Activated CD8-positive, alpha-beta memory T cell treated with anti-CD3 and anti-CD28 coated beads, Interleukin-2, amount 50 U/mL, for 4 hours (primary cell): ENCODE measurements at regions not wholly inside any gene's neighbourhood (a gene's known extent, or its start where the extent isn't known, plus 50 kb on each side); places are given as distances from the start of the nearest gene placed in this dataset.

Experiments
- DNase-seq: peaks from one replicate; pipeline ENCODE4 v3.0.0-alpha.2; 2020

DNA sequence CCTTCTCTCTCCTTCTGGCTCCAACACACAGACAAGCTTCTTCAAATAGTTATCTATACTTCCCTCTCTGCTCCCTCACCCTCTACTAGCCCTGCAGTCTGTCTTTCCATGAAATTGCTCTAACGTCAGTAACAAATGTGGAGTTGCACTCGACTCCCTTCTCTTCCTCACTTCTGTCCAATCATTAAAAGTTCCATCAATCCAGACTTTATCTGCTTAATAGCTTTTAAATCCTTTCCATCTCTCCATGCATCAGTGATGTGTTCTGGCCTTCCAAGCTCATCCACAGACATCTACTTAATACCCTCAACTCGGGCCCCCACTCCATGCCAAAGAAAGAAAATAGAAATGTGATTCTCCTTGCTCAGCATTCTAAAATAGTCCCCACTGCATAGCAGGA, 422.1 kb upstream of the CDH5 start:
- DNase-seq: no peak

DNA sequence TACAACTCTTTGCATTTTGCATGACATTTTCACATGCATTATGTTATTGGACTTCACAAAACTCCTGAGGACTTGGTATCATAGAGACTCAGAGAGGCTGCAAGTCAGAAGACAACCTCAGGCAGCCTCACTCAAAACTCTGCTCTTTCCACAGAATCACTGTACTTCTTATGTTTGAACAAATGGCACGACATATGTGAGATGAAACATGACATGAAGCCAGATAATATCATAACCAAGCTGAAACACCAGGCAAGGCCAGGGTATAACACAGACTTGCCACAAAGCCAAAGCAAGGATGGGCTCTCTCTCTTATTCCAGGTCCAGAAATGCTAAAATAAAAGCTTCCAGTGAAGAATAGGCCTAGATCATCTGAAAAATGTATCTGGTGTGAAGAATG, 425.8 kb upstream of the CDH5 start:
- DNase-seq: no peak

GRCh38 chr16:65938083-65938482, 428.4 kb upstream of the CDH5 start:
- DNase-seq: no peak

GRCh38 chr16:65937455-65937854, 429.0 kb upstream of the CDH5 start:
- no peak for DNase-seq

- DNase-seq: no peak
Measured at GRCh38 chr16:65936096-65936495, 430.4 kb upstream of the CDH5 start.

- DNase-seq: no peak
Measured at GRCh38 chr16:65934443-65934842, 432.0 kb upstream of the CDH5 start.

DNA sequence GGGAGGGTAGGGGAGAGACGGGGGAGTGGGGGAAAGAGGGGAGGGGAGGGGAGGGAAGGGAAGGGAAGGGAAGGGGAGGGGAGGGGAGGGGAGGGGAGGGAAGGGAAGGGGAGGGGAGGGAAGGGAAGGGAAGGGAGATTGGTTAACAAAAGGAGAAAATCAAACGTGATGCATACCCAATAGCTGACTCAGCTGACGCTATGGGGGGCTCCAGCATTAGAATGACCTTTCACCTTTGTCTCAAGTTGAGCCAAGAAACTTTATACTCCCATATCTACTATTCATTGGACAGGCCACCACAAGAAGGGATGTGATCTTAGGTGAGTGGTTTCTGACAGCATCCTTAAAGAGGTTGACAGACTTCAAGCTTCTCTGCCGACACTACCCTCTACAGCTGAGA, 432.8 kb upstream of the CDH5 start:
- DNase-seq: no peak

GRCh38 chr16:65932350-65933072, 434.0 kb upstream of the CDH5 start:
- DNase-seq: no peak

DNA sequence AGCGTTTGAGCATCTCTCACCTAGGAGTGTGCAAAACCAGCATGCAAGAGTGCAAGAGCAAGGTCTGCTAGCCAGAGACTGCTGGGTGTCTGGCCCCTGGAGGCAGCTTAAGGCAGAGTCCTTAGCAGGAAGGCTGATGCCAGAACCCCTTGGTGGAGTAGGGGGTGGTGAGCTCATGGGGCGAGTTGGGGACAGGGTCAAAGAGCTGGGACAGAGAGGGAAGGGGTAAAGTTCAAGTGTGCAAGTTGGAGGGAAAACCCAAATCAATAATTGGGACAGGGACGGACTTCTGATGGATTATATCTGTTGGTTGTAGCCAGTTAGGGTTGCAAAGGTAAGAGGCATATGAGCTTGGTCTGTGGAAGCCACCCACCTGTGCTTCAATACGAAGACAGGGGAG, 443.6 kb upstream of the CDH5 start:
- DNase-seq: no peak

DNA sequence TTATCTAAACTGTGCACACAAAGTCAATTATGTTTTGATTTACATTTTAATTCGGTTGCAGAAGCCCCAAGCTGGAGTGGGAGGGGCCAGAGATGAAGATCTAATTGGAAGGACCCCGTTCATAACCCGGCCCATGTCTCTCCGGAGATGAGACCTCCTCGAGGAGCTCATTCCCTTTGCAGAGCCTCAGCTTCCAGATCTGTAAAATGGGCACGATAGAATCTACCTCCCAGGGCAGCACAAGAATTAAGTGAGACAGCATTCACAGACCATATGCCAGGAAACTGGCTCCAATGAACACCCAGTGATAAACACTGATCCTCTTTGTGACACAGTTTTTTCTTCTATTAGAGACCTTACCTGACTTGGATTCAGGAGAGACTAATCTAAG, 446.5 kb upstream of the CDH5 start:
- DNase-seq: no peak

GRCh38 chr16:65919145-65919985, 447.1 kb upstream of the CDH5 start:
- no peak for DNase-seq

GRCh38 chr16:65917466-65917865, 449.0 kb upstream of the CDH5 start:
- DNase-seq: no peak

GRCh38 chr16:65916995-65917394, 449.5 kb upstream of the CDH5 start:
- no peak for DNase-seq

GRCh38 chr16:65910291-65910690, 456.2 kb upstream of the CDH5 start:
- no peak for DNase-seq

GRCh38 chr16:65909310-65910050, 457.0 kb upstream of the CDH5 start:
- no peak for DNase-seq

DNA sequence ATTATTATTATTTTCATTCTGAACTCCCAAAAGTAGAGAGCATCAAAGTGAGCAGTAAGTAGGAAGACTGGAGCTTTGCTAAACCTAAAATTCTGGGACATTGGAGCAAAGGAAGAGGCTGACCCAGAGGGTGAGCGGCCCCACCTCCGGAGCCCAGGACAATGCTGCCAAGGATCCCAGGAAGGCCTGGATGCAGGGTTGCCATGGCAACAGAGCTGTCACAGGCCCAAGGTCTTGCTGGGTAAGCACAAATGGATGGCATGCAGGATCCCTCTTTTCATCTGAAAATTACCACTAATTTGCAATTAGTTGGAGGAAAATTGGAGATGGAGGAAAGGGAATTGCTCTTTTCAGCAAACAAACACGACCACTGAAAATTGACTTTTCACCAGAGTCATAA, 457.9 kb upstream of the CDH5 start:
- no peak for DNase-seq

GRCh38 chr16:65905331-65905730, 461.2 kb upstream of the CDH5 start:
- no peak for DNase-seq

DNA sequence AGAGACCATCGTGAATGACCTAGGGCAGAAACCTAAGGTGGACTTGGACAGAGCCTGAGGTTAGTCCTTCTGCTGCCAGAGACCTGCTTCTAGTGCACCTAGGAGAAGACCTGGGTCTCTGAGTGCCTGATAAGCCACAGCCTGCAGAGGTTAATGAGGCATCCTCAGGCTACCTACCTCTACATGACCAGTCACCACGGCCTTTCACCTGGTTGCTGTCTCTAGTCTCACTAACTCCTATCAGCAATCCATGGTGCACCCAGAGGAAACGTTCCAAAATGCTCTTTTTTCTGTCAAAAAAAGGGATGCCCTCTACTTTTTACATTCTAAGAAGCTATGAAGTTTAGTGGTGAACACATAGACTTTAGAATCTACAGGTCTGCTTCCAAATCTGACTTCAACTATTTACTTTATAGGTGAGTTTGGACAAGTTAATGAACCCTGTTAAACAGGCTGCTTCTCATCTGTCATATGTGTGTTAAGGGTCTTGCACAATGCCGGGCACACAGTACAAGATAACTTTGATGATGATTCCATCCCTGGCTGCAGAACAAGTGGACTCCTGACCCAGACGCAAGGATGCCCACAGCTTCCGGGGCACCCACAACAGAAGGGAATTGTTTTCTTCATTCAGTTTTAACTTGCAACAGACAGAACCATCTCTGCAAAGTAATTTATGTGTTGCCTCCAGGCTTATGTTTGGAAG, 469.9 kb upstream of the CDH5 start:
- no peak for DNase-seq

- DNase-seq: no peak
Measured at GRCh38 chr16:65895906-65896305, 470.6 kb upstream of the CDH5 start.

- DNase-seq: no peak
Measured at GRCh38 chr16:65895486-65895885, 471.0 kb upstream of the CDH5 start.

DNA sequence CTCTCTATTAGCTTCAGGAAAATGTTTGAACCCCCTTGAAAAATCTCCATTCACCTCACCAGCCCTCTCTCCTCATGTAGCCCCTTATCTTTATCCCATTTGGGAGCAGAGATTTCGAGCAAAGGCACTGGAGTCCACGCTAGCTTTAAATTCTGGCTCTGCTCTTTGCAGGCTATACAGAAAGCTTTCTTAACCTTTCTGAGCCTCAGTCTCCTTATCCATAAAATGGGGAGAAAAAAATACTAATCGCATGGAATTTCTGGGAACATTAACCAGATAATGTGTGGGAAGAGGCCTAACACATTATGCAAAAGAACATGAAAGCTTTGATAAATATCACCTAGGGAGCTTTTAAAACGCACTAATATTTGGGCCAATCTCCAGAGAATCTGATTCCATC, 476.3 kb upstream of the CDH5 start:
- no peak for DNase-seq

- DNase-seq: no peak
Measured at GRCh38 chr16:65889533-65889966, 476.9 kb upstream of the CDH5 start.

DNA sequence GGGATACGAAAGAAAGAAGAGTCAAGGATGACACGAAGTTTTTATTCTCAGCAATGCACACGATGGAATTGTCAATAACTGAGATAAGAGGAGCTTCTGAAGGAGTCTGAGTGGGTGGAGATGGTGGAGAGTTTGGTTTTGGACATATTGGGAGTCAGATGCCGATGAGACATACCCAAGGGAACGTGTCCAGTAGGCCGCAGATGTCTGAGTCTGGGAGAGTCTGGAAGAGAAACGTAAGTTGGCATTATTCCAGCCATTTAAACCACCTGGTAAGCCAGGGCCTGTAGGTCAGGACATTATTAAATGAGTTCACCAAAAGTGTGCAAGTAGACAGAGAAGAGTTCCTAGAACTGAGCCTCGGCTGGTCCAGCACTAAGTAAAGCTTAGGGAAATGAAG, 478.3 kb upstream of the CDH5 start:
- no peak for DNase-seq
